Astrocyte of the spinal cord (primary cell): ENCODE measurements at regions not wholly inside any gene's neighbourhood (a gene's known extent, or its start where the extent isn't known, plus 50 kb on each side); places are given as distances from the start of the nearest gene placed in this dataset.

ENCODE experiments used
- DNase-seq: peaks from one replicate; pipeline ENCODE4 v3.0.0; 2011; ENCODE audit warnings: low read depth, low spot score
- H3K4me3 ChIP-seq: 2 replicates; pipeline ENCODE4 v1.5.1; 2011; ENCODE audit warnings: low read depth, mild to moderate bottlenecking, low read length, moderate library complexity
- in situ Hi-C: cut with HindIII; loops from 2 replicates; pipeline ENCODE4 v1.10.0; 2017; ENCODE audit warnings: low sequenced_read_pairs
- TF ChIP-seq, protein P1 (sequence below): IDR thresholded peaks from 2 replicates; pipeline ENCODE4 v1.5.1; 2012; ENCODE audit warnings: low read depth, mild to moderate bottlenecking, low read length, inconsistent platforms

DNA sequence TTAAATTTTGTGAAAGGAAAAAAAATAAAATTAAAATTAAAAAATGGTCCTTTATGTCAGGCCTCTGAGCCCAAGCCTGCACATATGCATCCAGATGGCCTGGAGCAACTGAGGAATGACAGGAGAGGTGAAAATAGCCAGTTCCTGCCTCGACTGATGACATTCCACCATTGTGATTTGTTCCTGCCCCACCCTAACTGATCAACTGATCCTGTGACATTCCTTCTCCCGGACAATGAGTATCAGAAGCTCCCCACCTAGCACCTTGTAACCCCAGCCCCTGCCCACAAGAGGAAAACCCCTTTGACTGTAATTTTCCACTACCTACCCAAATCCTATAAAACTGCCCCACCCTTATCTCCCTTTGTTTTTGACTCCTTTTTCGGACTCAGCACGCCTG is 972.2 kb upstream of the GHITM start:
- no peak overlapping the region for H3K4me3 ChIP-seq
- TF ChIP-seq, protein P1, sequence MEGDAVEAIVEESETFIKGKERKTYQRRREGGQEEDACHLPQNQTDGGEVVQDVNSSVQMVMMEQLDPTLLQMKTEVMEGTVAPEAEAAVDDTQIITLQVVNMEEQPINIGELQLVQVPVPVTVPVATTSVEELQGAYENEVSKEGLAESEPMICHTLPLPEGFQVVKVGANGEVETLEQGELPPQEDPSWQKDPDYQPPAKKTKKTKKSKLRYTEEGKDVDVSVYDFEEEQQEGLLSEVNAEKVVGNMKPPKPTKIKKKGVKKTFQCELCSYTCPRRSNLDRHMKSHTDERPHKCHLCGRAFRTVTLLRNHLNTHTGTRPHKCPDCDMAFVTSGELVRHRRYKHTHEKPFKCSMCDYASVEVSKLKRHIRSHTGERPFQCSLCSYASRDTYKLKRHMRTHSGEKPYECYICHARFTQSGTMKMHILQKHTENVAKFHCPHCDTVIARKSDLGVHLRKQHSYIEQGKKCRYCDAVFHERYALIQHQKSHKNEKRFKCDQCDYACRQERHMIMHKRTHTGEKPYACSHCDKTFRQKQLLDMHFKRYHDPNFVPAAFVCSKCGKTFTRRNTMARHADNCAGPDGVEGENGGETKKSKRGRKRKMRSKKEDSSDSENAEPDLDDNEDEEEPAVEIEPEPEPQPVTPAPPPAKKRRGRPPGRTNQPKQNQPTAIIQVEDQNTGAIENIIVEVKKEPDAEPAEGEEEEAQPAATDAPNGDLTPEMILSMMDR = no peak
- no peak for DNase-seq
- in situ Hi-C loops = no loop called here

DNA sequence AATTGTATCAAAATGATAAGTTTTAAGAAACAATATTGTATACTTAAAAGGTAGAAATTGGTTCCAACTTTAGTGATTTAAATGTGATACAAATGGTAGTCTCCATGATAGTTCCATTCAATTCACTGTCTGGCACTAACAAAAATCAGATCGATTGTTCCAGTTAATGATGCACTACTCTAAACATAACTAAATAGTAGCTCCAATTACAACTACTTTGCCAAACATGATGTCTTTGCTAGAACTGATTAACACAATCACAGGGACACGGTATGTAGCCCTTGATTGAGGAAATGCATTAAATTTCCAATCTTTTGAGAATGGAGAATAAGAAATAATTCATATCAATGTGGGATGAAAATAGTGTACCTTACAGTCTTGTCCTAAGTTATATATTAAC is 962.4 kb upstream of the GHITM start:
- TF ChIP-seq, protein P1 = no peak
- no peak for DNase-seq
- H3K4me3 ChIP-seq = no peak overlapping the region
- in situ Hi-C loops = no loop called here

DNA sequence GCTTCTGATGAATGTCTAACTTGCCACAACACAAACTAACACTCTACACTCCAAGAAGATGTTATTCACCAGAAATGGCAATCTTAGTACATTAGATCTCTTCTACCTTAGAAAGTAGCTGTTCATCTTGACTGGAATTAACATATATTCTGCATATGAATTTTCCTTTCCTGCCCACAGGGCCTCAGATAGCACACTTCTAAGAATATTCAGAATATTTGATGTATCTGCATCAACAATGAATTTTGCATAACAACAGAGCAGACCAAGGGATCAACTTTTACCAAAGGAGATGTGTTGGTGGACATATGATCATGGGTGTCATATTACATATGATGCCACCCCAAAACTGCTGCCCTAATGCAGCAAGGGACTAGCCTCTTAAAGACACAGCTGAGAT is 960.8 kb upstream of the GHITM start:
- no peak overlapping the region for H3K4me3 ChIP-seq
- in situ Hi-C loops = no loop called here
- TF ChIP-seq, protein P1 = no peak
- no peak for DNase-seq

DNA sequence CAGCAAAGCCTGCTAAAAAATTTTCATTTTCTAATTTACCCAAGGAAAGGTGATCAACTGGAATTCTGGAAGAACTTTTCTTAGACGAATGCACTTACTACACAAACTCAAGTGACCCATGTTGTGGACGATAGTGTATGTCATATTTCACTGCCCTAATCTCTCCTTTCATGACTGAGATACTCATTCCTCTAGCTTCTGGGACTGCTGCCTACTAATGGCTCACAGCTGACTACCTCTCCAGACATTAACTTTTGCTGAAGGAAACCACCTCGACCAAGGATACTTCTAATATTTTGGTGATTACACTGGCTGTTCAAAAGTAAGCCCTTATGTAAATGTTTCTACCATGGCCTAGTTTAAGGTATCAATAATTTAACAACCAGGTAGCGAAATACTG is 959.9 kb upstream of the GHITM start:
- H3K4me3 ChIP-seq = no peak overlapping the region
- in situ Hi-C loops = no loop called here
- TF ChIP-seq, protein P1 = no peak
- DNase-seq = no peak

DNA sequence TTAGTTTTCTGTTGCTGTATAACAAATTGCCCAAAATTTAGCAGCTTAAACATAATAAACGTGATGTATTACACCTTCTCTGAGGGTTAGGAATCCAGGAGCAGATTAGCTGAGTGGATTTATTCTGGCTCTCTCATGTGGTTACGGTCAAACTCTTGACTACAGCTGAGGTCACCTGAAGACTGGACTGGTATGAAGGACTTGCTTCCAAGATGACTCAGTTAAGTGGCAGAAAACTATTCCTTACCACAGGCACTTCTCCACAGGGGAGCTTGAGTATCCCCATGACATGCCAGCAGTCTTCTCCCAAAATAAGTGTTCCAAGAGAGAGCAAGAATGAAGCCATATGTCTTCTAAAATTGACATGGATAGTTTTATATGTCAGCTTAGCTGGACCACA is 957.2 kb upstream of the GHITM start:
- peak; percentile 46 for DNase-seq
- in situ Hi-C loops = no loop called here
- no peak overlapping the region for H3K4me3 ChIP-seq
- TF ChIP-seq, protein P1 = no peak

DNA sequence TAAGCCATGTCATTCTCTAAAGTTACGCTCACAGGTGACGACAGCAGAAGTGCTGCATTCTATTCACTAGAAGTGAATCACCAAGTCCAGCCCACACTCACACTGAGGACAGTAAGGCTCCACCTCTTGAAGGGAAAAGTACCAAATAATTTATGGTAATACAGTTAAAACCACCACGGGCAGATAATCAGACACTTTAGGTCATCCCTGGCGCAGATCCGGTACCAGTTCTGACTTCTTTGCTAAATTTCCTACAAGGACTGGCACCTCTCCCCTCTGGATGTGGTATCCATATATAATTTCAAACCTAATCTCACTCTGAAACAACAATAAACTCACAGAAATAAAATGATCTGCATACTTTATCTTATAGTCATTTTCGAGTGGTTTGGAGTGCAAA is 954.7 kb upstream of the GHITM start:
- no peak overlapping the region for H3K4me3 ChIP-seq
- in situ Hi-C loops = no loop called here
- DNase-seq = no peak
- TF ChIP-seq, protein P1 = no peak

DNA sequence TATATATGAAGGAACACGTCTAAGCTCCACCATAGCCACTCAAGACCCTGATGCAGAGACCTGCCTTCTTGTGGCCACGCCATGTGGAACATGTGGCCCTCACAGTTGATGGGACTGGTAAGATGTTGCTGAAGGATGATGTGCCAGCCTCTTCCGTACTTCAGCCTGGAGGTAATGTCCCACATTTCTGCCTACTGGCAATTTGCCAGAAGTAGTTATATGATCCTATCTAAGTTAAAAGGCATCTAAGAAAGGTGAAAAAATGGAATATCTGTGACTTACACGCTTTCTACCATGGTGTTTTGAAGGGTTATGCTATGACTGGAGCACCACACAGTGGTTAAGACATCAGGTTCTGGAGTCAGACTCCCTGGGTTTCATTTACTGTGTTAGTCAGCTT is 948.7 kb upstream of the GHITM start:
- DNase-seq = no peak
- in situ Hi-C loops = no loop called here
- no peak overlapping the region for H3K4me3 ChIP-seq
- TF ChIP-seq, protein P1 = no peak
